Hindlimb muscle (tissue), 1 donor: ENCODE measurements at regions not wholly inside any gene's neighbourhood (a gene's known extent, or its start where the extent isn't known, plus 50 kb on each side); places are given as distances from the start of the nearest gene placed in this dataset.

Experiments used
- DNase-seq: peaks from one replicate; pipeline ENCODE4 v3.0.0-alpha.2; 2013

DNA sequence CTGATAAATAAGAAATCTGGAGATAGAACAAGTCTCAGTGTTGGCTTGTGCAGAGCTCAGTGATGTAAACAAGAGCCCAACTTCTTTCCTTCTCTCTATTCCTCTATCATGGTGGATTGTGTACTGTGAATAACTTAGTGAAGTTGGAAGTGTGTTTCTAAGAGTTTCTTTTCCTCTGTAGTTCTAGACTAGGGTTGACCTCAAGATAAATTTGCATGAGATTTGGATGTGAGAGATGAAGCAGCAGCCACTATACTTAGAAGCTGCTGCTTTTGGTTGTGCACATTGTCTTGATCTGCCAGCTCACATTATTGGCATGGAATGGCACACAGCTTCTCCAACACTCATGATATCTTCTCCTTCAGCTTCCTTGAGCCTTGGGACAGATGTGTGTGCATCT, 198.9 kb upstream of the ZP4 start:
- DNase-seq, result no peak

- no peak for DNase-seq
Observed at GRCh38 chr1:238088560-238089290, 198.0 kb upstream of the ZP4 start.

DNA sequence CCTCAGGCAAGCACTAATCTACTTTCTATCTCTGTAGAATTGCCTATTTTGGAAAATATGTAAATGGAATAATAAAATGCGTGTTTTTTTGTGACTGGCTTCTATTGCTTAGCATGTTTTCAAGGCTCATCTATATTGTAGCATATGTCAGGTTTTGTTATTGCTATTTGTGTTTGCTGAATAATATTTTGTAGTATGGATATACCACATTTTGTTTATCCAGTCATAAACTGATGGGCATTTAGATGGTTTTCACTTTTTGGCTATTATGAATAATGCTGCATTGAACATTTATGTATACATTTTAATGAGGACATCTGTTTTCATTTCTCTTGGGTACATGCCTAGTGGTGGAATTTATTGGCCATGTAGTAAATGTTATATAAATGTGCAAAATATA, 183.3 kb upstream of the ZP4 start:
- no peak for DNase-seq

DNA sequence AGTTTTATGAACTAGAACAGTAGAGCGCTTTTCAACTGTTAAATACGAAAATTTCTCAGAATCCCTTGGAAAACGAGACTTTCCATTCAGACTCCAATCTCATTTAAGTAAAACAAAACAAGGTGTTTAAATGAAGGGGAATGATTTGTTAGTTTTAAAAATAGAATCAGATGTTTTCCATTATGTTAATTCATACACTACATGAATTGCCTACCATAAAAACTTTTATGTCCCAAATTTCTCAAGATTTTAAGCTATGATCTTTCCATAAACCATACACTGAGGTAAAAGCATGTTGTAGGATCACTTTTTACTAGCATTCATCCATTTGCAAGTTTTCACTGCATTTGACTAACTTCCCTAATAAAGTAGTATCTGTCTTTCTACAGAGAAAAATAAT, 180.3 kb upstream of the ZP4 start:
- no peak for DNase-seq

- DNase-seq, result no peak
Observed at GRCh38 chr1:238063454-238063853, 172.7 kb upstream of the ZP4 start.

DNA sequence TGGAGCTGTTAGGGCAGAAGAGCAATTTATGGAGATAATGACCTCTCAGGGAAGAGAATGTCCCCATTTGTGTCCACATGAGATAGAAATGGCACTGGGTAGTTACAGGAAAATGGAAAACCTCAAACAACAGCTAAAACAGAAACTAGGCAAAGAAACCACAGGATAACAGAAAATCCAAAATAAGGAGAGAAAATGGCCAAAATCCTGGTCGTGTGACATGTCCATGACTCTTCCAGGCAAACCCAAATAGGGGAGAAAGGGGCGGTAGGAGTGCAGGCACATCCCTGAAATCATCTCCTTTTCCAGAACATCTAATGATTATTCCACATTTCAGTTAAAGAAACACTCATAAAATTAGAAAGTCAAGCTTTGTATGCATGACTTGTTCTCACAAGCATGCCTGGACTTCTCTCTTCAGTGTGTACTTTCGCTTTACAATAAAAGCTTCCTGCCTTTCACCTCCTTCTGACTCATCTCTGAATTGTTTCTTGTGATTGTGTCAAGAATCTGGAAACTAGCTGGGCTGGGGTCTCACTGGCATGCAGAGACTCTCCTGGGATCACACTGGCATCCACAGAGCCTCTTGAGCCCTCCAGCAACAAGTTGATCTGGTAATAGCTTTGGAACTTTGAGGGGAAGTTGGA, 171.4 kb upstream of the ZP4 start:
- DNase-seq, result no peak

GRCh38 chr1:238060061-238060460, 169.3 kb upstream of the ZP4 start:
- no peak for DNase-seq

DNA sequence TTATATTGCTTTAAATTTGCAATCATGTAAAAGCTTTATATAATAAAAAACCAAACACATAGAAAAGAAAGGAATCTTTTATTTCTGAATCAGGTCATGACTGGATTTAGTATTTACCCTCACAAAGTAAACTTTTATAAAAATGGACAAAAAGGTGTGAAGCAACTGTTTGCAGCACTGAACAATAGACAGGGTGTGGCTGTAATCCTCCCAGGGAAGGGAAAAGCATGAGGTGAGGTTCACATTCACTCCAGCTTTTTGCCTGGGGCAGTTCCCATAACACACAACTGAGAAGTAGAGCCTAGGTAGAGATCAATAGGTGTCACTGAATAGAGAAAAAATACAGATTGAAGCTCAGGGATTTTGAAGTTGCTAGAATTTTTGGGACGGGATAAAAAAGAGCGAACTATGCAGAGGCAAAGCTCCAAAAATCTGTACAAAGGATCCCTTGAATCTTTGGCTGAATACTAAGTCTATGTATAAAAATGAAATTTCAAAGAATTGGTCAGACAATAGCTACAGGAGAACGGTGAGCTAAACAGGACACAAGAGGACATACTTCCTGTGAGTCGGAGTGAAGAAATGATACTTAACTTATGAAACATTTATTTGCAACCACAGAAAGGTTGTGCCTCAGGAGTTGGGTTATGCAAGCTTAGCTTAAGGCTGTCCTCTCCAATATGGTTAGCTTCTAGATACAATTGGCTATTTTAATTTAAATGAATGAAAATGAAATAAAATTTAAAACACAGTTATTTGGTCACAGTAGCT, 162.0 kb upstream of the ZP4 start:
- DNase-seq, result no peak

DNA sequence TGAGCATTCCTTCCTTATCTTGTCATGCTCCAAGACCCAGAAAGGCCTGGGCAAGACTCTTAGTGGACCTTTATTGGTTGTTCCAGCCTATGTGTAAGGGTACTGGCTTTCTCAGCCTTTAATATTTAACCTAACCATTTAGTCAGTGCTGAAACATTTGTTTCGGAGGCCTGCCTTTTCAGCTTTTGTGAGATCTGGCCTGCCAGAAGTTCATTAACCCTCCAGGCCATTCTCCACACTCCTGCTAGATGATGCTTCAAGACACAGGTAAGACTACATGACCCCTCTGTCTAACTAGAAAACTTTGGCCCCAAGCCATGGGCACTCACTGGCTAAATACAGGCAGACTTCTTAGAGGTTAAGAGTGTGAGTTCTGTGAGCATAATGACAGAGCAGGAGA, 138.4 kb upstream of the ZP4 start:
- no peak for DNase-seq

DNA sequence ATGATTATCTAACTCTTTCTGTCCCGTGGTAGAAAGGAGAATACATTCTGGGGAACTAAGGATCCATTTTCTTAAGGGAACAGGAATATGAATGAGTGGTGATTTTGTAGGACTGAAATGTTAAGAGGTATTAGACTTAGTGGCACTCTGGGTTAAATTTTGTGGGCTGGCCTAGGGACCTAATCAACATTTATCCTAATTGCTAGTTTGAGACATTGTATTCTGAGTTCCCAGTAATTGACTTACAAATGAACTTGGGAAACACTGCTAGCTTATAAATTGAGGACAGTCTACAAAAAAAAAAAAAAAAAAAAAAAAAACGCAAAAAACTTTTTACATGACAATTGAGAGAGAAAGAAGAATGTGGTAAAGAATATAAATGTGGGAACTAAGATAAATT, 136.6 kb upstream of the ZP4 start:
- no peak for DNase-seq

- DNase-seq, result no peak
Observed at GRCh38 chr1:238023137-238023536, 132.4 kb upstream of the ZP4 start.

GRCh38 chr1:238018214-238018613, 127.5 kb upstream of the ZP4 start:
- DNase-seq, result no peak

DNA sequence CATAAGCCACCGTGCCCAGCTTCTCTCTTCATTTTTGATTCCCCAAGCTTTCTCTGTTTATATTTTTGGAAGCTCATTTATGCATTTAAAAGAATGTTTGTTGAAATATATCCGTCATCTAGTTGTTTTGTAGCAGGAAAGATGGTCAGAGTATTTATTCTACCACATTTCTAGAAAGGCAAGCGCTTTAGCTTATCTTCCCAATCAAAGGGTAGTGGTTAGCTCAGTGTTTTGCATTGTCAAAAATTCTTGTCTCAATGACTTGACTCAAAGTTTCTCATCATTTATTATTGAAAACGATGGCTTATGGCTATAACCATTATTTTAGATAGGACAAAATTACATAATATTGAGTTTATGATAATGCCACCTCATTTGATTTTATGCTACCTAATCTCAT, 116.1 kb upstream of the ZP4 start:
- DNase-seq, result no peak

- no peak for DNase-seq
Observed at GRCh38 chr1:238005116-238005515, 114.4 kb upstream of the ZP4 start.

DNA sequence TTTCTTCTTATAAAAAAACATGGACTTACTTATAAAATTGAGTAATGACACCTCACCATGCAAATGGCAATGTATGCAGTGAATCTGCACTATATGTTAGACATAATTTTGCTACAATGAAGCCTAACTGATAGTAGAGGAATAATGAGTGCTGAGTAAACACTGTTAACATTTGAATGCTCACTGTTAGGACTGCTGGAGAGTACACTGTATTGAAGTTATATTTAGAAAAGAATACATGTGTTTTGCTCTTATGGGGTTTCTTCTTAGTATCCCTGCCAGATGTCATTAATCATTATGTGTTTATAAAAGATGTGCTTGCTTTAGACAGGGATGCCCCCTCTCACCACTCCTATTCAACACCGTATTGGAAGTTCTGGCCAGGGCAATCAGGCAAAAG, 111.1 kb upstream of the ZP4 start:
- DNase-seq, result no peak

DNA sequence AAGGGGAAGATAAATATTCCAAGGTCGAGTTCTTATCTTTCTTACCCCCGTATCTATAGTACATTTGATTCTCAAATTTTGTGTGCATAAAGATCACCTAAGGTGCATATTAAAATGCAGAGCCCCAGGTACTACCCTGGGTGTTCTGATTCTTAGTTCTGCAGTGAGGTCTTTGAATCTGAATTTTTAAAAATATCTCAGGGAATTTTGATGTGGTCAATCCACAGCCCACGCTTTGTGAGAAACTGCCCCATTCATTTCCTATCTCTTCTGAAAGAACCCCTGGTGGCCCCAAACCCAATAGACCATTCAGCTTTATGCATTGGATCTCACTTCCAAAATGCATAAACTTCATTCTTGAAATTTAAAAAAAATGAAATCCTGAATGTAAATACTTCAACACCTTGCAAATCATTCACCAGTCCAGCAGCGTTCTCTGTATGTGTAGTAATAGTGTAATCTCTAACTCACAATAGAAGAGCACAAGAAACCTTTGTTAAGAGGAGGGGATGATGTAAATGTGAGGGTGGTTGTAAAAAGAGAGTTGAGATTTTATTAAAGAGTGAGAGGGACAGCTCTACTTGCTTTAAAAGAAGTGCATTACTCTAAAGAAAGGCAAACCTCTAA, 108.8 kb upstream of the ZP4 start:
- no peak for DNase-seq

DNA sequence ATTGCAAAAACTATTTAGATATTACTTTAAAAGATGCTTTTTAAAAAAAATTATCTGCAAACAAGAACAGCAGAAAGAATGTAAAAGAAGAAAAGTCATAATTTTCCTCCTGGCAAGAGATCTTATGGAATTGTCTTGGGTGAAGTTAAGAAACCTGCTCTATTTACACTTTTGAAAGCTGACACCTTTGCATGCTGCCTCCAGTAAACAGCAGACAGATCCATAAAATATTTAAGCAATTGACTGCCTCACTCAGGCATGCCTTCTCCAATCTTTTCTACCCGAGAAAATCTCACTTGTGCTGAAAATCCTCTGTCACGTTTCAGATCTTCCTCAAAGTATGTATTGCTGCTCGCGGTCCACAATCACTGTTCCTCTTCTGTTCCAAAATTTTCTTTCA, 107.9 kb upstream of the ZP4 start:
- no peak for DNase-seq

- no peak for DNase-seq
Observed at GRCh38 chr1:237983496-237983895, 92.8 kb upstream of the ZP4 start.

GRCh38 chr1:237981223-237981622, 90.5 kb upstream of the ZP4 start:
- DNase-seq, result no peak

DNA sequence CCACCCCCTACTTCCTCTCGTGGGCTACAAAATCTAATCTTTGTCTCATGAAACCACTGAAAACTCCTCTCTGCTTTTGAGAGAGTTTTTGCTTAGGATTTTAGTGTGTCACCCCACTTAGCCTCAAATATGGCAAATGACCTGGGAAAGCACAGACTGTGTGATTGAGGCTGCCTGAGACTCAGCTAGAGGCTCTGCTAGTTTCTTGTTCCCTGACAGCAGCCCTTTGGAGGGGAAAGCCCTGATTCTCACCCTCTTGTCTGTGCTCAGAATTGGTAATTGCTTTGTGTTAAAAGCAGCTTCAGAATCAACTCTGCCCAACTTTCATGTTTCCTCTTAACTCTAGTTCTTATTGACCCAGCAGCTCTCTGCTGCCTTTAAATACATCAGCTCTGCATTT, 85.6 kb upstream of the ZP4 start:
- DNase-seq, result no peak

- DNase-seq, result no peak
Observed at GRCh38 chr1:237975903-237976302, 85.2 kb upstream of the ZP4 start.

DNA sequence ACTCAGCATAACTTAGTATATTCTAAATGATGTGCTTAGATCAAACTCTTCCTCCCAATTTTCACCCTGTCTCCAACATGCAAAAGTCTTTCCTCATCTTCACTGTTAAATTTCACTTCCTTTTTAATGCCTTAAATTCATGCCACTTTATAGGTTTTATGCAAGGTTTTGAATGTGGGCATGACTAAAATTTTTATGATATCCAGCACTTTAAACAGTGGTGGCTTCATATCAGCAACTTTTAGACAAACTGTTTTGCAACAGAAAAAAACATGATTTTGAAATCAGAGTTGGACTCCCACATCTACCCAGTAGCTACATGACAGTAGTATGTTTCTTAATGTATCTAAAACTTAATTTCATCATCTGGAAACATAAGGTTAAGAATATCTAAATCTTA, 84.7 kb upstream of the ZP4 start:
- no peak for DNase-seq

DNA sequence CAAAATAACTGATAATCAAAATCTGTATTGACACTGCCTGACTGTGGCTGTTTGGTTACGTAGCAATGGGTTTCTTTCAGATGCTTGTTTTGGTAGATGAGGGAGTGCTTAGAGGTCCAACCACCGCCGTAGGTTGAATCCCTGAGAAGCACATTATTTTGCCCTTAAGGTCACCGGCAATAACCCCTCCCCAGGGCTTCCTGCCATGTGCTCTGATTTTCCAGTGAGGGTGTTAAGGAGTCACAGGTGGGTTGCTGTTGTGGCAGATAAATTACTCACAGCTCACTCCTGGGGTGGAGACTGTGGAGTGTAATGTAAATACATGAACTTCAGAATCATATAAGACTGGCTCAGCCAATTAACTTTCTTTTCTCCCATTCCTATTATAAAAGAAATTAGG, 81.5 kb upstream of the ZP4 start:
- DNase-seq, result no peak

DNA sequence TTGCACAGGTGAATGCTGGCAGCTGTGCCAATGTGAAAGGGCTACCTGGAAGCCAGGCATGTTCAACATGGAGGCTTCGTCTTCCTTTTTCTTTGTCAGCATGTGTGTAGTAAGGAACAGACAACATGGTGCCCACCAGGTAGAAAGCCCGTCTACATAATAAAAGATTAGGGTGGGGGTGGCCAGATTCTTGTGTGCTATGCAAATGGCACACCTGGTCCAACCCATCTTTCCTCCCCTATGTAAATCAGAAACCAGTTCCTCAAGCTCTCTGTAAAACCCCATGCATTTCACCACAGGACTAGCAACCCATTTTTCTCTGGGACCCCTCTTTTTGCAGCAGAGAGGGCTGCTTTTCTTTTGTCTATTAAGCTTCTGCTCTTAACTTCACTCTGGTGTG, 72.3 kb upstream of the ZP4 start:
- DNase-seq, result no peak
